Body of pancreas (tissue), 4 donors: ENCODE measurements at regions not wholly inside any gene's neighbourhood (a gene's known extent, or its start where the extent isn't known, plus 50 kb on each side); places are given as distances from the start of the nearest gene placed in this dataset.

Experiments used
- ATAC-seq: fragments of 150-250 bp; one replicate; pipeline ENCODE4 v1.9.1; 2016
- DNase-seq, 4 donors: peaks; one replicate each; pipeline ENCODE4 v3.0.0-alpha.2; 2019
- H3K27ac ChIP-seq, 4 donors: fragments of 200-600 bp; sonication (generic); 1 replicate in 3 of 4; 2 replicates in 1 of 4; pipeline versions ENCODE4 v1.5.1 to v1.6.1; 2016 to 2019; ENCODE audit warnings: mild to moderate bottlenecking in 1 of 4, mixed read lengths in 1 of 4, moderate library complexity in 1 of 4
- H3K27me3 ChIP-seq, 2 donors: fragments of 200-600 bp; sonication (generic); one replicate each; pipeline ENCODE4 v1.6.0; 2016; ENCODE audit warnings: mild to moderate bottlenecking in 1 of 2
- H3K36me3 ChIP-seq, 2 donors: fragments of 200-600 bp; sonication (generic); replicated peaks in 1 of 2; 2 replicates each; pipeline ENCODE4 v1.5.1; 2016; ENCODE audit warnings: low read depth in 2 of 2; ENCODE audit not compliant: insufficient read depth in 1 of 2
- H3K4me1 ChIP-seq: fragments of 200-600 bp; sonication (generic); one replicate; pipeline ENCODE4 v1.6.0; 2016
- H3K4me3 ChIP-seq, 2 donors: fragments of 200-600 bp; sonication (generic); 1 replicate in 1 of 2; 2 replicates in 1 of 2; pipeline ENCODE4 v1.5.1; 2016 to 2019
- H3K9me3 ChIP-seq, 3 donors: fragments of 200-600 bp; sonication (generic); 1 replicate in 2 of 3; 2 replicates in 1 of 3; pipeline ENCODE4 v1.5.1; 2016
- POLR2A ChIP-seq, 3 donors: fragments of 450-650 bp; IDR thresholded peaks; one replicate each; pipeline ENCODE4 v1.6.1; 2016; ENCODE audit warnings: antibody characterized with exemption in 3 of 3, mild to moderate bottlenecking in 2 of 3
- WGBS, 2 donors: methylation state at CpG; one replicate each; pipeline ENCODE4 v1.1.5; 2017; 5-methylcytosine and 5-hydroxymethylcytosine counted together
- intact Hi-C: fragments of 100-400 bp; cut with DNase I; formaldehyde crosslinking; loops from one replicate; pipeline ENCODE4 v1.15.1; 2023
- TF ChIP-seq, protein P1 (sequence below), 7 experiments: fragments of 450-650 bp in 4 of 7; fragments of 200-600 bp in 3 of 7; sonication (generic) in 3 of 7; IDR thresholded peaks; one replicate each; pipeline ENCODE4 v1.5.1; 2016 to 2019; ENCODE audit warnings: antibody characterized with exemption in 7 of 7

GRCh38 chr20:9912290-9912689 is 73.4 kb upstream of the PAK5 start:
- Histone ChIP-seq H3K36me3 (no peaks in the 10 kb centered on the region), H3K27ac (no peak overlapping the region), H3K9me3 (no peaks in the 10 kb centered on the region), H3K27me3 (no peaks in the 10 kb centered on the region), H3K4me3 (no peak overlapping the region), H3K4me1 (peaks cover under 1% of the 10 kb centered on the region)
- DNase-seq (no peak), ATAC-seq (no peak)
- intact Hi-C loops: loop anchor here (5.0 kb wide), 1 partner anchor 295 kb away; no protein-coding TSS in a partner anchor
- WGBS, 2 donors: 66 to 67% methylated on average over 5 of the region's 5 CpGs
- TF ChIP-seq, protein P1, sequence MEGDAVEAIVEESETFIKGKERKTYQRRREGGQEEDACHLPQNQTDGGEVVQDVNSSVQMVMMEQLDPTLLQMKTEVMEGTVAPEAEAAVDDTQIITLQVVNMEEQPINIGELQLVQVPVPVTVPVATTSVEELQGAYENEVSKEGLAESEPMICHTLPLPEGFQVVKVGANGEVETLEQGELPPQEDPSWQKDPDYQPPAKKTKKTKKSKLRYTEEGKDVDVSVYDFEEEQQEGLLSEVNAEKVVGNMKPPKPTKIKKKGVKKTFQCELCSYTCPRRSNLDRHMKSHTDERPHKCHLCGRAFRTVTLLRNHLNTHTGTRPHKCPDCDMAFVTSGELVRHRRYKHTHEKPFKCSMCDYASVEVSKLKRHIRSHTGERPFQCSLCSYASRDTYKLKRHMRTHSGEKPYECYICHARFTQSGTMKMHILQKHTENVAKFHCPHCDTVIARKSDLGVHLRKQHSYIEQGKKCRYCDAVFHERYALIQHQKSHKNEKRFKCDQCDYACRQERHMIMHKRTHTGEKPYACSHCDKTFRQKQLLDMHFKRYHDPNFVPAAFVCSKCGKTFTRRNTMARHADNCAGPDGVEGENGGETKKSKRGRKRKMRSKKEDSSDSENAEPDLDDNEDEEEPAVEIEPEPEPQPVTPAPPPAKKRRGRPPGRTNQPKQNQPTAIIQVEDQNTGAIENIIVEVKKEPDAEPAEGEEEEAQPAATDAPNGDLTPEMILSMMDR (IDR thresholded peaks at IDR 0.05): no peak
- no peak for TF ChIP-seq POLR2A (IDR thresholded peaks at IDR 0.05)

DNA sequence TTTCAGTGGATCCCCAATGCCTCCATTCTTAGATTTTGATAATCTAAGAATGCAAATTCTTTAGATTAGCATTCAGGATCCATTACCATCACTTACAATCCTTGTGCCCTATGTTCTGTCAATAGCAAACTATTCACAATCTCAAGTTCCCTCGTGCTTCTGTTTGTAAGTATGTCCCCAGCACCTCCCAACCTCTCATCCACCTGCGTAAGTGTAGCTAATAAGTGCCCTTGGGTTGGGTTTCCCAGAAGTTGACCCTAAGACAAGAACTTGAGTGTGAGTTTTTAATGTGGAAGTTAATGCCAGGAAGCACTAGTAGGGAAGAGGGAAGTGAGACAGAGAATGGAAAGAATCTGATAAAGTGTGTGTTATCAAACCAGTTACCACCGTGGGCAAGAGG is 72.6 kb upstream of the PAK5 start:
- Histone ChIP-seq H3K4me1 (no peaks in the 10 kb centered on the region), H3K27me3 (no peaks in the 10 kb centered on the region), H3K27ac (no peak overlapping the region), H3K36me3 (no peaks in the 10 kb centered on the region), H3K4me3 (no peak overlapping the region), H3K9me3 (no peaks in the 10 kb centered on the region)
- 42 to 51% methylated on average over 3 of the region's 3 CpGs for WGBS, 2 donors
- no peak for ATAC-seq
- DNase-seq: no peak
- intact Hi-C loops: loop anchor here (5.0 kb wide), 1 partner anchor 294 kb away; no protein-coding TSS in a partner anchor
- TF ChIP-seq, protein P1 (IDR thresholded peaks at IDR 0.05): no peak
- TF ChIP-seq POLR2A (IDR thresholded peaks at IDR 0.05): no peak

GRCh38 chr20:9909167-9909566 is 70.3 kb upstream of the PAK5 start:
- intact Hi-C loops: no loop called here
- no peak overlapping the region for H3K4me3 ChIP-seq
- no peak for TF ChIP-seq POLR2A (IDR thresholded peaks at IDR 0.05)
- TF ChIP-seq, protein P1 (IDR thresholded peaks at IDR 0.05): no peak
- H3K27me3 ChIP-seq: no peaks in the 10 kb centered on the region
- H3K27ac ChIP-seq: no peak overlapping the region
- no peaks in the 10 kb centered on the region for H3K9me3 ChIP-seq
- DNase-seq: no peak
- no peaks in the 10 kb centered on the region for H3K4me1 ChIP-seq
- no peaks in the 10 kb centered on the region for H3K36me3 ChIP-seq
- no peak for ATAC-seq

GRCh38 chr20:9903048-9903655 is 64.3 kb upstream of the PAK5 start:
- H3K27me3 ChIP-seq: no peaks in the 10 kb centered on the region

More at GRCh38 chr20:9903048-9903655, 64.3 kb upstream of the PAK5 start:
- TF ChIP-seq, protein P1 (IDR thresholded peaks at IDR 0.05): peak in 4 of 7 experiments; percentile 14 to 21 (median 18)
- no peak for TF ChIP-seq POLR2A (IDR thresholded peaks at IDR 0.05)
- ATAC-seq (no peak), DNase-seq (peak in 2 of 4 donors; percentile 3 to 31)
- Histone ChIP-seq H3K9me3 (no peaks in the 10 kb centered on the region), H3K36me3 (no peaks in the 10 kb centered on the region), H3K27ac (no peak overlapping the region), H3K4me3 (no peak overlapping the region), H3K4me1 (no peaks in the 10 kb centered on the region)
- intact Hi-C loops: no loop called here
- WGBS, 2 donors: 21 to 30% methylated on average over 1 of the region's 1 CpG
